Thyroid gland (tissue), 4 donors: ENCODE measurements at regions not wholly inside any gene's neighbourhood (a gene's known extent, or its start where the extent isn't known, plus 50 kb on each side); places are given as distances from the start of the nearest gene placed in this dataset.

ENCODE experiments used
- DNase-seq, 2 donors: peaks; one replicate each; pipeline ENCODE4 v3.0.0-alpha.2; 2019
- H3K27ac ChIP-seq, 3 donors: fragments of 200-600 bp; sonication (generic); 1 replicate in 2 of 3; 2 replicates in 1 of 3; pipeline ENCODE4 v1.5.1; 2016 to 2019; ENCODE audit warnings: mild to moderate bottlenecking in 1 of 3, moderate library complexity in 1 of 3
- H3K27me3 ChIP-seq: fragments of 200-600 bp; sonication (generic); one replicate; pipeline ENCODE4 v1.5.1; 2019
- H3K36me3 ChIP-seq, 2 donors: fragments of 200-600 bp; sonication (generic); one replicate each; pipeline ENCODE4 v1.5.1; 2016 to 2019
- H3K4me1 ChIP-seq, 2 donors: fragments of 200-600 bp; sonication (generic); one replicate each; pipeline ENCODE4 v1.5.1; 2017 to 2019
- H3K4me3 ChIP-seq, 3 donors: fragments of 200-600 bp; sonication (generic); replicated peaks in 1 of 3; 1 replicate in 2 of 3; 2 replicates in 1 of 3; pipeline ENCODE4 v1.5.1; 2016; ENCODE audit warnings: mild to moderate bottlenecking in 1 of 3
- H3K9me3 ChIP-seq: fragments of 200-600 bp; sonication (generic); one replicate; pipeline ENCODE4 v1.5.1; 2017
- POLR2A ChIP-seq, 2 donors: fragments of 450-650 bp; IDR thresholded peaks; one replicate each; pipeline ENCODE4 v1.6.1; 2017; ENCODE audit warnings: antibody characterized with exemption in 2 of 2, mild to moderate bottlenecking in 2 of 2, moderate library complexity in 1 of 2
- WGBS, 2 donors: methylation state at CpG; one replicate each; pipeline ENCODE4 v1.1.5; 2017; 5-methylcytosine and 5-hydroxymethylcytosine counted together
- intact Hi-C: fragments of 100-400 bp; cut with DNase I; formaldehyde crosslinking; loops from one replicate; pipeline ENCODE4 v1.15.1; 2023
- TF ChIP-seq, protein P1 (sequence below), 6 experiments: fragments of 200-600 bp in 3 of 6; fragments of 450-650 bp in 3 of 6; sonication (generic) in 3 of 6; IDR thresholded peaks; one replicate each; pipeline ENCODE4 v1.5.1; 2016 to 2019; ENCODE audit warnings: antibody characterized with exemption in 6 of 6, mild to moderate bottlenecking in 2 of 6, inconsistent platforms in 1 of 6, moderate library complexity in 1 of 6

DNA sequence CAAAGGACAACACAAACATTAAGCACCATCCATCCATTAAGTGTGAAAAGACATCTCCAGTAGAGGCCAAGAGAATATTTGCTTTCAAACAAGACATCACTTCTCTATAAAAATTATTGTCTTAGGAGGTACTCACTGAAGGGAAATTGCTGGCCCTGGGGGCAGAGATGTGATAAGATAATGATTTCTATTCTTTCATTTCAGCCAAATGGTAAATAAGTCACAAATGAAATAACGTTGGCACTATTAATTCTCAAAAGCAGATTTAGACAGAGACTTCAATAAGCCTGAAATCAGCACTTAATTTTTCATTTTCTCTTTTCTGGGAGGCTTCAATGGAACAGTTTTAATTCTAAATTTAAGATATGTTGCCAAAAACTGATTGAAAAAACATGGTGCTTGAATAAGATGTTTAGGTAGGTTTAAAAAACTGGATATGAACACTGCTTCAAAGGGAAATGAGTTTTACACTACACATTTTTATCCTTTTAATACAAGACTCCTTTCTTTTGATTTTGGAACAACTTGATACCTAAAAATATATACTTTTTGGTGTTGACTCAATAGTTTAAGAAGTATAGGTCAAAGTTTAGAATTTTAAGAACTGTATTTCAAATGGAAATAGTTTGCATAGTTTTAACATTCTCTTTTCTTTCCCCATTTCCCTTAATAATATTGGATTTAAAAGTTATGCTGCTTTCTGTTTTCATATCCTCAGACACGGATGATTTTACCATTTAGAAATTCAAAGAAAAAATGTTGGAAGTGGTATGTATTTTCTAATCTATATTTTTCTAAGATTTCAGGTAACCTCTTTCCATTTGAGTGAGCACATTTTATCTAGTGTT, 204.0 kb downstream of the AHR start:
- DNase-seq, result no peak
- Histone ChIP-seq H3K9me3 (no peaks in the 10 kb centered on the region), H3K36me3 (no peaks in the 10 kb centered on the region), H3K27ac (no peak overlapping the region), H3K4me1 (no peaks in the 10 kb centered on the region), H3K4me3 (no peak overlapping the region), H3K27me3 (no peaks in the 10 kb centered on the region)
- intact Hi-C loops, result no loop called here
- no peak for TF ChIP-seq POLR2A (IDR thresholded peaks at IDR 0.05)
- 63 to 67% methylated on average over 2 of the region's 2 CpGs for WGBS, 2 donors

DNA sequence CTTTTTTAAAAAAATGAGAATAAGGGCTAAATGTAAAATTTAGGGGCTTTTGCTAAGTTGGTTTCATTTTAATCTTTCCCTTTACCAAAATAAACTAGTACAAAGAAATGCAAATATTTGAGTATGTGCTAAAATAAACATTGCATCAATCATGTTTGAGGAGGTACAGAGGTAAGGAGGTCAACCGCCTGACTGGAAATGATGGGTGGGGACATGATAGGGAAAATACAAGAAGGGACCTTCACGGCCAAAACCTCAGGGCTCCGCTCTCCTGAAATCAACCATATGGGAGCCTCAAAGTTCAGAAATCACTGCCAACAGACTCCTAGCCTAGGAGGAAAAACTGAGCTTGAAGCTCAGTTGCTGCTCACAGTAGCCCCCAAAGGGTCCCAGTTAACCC, 207.6 kb downstream of the AHR start:
- H3K27me3 ChIP-seq, result no peaks in the 10 kb centered on the region
- intact Hi-C loops, result no loop called here
- no peak overlapping the region for H3K27ac ChIP-seq
- no peak for DNase-seq
- no peaks in the 10 kb centered on the region for H3K9me3 ChIP-seq
- 73 to 78% methylated on average over 3 of the region's 3 CpGs for WGBS, 2 donors
- no peaks in the 10 kb centered on the region for H3K4me1 ChIP-seq
- TF ChIP-seq POLR2A (IDR thresholded peaks at IDR 0.05), result no peak
- TF ChIP-seq, protein P1, sequence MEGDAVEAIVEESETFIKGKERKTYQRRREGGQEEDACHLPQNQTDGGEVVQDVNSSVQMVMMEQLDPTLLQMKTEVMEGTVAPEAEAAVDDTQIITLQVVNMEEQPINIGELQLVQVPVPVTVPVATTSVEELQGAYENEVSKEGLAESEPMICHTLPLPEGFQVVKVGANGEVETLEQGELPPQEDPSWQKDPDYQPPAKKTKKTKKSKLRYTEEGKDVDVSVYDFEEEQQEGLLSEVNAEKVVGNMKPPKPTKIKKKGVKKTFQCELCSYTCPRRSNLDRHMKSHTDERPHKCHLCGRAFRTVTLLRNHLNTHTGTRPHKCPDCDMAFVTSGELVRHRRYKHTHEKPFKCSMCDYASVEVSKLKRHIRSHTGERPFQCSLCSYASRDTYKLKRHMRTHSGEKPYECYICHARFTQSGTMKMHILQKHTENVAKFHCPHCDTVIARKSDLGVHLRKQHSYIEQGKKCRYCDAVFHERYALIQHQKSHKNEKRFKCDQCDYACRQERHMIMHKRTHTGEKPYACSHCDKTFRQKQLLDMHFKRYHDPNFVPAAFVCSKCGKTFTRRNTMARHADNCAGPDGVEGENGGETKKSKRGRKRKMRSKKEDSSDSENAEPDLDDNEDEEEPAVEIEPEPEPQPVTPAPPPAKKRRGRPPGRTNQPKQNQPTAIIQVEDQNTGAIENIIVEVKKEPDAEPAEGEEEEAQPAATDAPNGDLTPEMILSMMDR (IDR thresholded peaks at IDR 0.05), result no peak
- no peaks in the 10 kb centered on the region for H3K36me3 ChIP-seq
- H3K4me3 ChIP-seq, result no peak overlapping the region

DNA sequence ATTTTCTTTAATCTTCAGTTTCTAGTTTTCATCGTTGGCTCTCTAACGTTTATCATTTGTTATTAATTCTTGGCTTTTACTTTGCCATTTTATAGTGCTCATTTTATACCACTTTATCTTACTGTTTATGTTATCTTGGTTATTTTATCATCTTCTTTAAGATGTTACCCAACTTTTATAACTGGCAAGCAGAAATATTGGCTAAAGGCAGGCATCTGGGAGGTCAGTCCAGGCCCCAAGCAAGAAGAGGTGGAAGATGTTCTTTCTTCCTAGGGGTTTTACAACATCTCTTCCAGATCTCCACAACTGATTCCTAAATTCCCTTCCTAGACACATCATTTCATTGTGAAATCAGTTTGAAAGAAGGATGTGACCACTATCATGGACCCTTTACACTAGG, 208.1 kb downstream of the AHR start:
- Histone ChIP-seq H3K36me3 (no peaks in the 10 kb centered on the region), H3K4me3 (no peak overlapping the region), H3K27me3 (no peaks in the 10 kb centered on the region), H3K9me3 (no peaks in the 10 kb centered on the region), H3K27ac (no peak overlapping the region), H3K4me1 (no peaks in the 10 kb centered on the region)
- 90% methylated on average over 2 of the region's 2 CpGs for WGBS, 2 donors
- intact Hi-C loops, result no loop called here
- TF ChIP-seq, protein P1 (IDR thresholded peaks at IDR 0.05), result no peak
- TF ChIP-seq POLR2A (IDR thresholded peaks at IDR 0.05), result no peak
- DNase-seq, result no peak

DNA sequence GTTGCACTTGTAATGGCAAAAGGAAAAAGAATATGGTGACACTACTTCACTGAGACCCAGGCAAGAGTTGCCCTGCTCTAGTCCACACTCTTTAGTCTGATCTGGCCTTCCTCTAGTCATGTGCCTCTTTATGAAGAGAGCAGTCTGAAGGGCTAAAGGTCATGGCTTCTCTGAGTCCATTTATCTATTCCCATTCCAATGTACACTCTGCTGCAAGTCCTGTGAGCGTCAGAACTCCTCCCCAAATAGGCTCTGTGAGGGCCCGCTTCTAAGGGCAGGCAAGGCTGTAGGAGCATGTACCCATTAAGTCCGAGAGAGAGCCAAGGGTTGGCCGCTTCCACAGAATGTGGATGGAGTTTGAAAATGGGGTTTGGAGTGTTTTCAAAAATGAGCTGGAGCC, 209.3 kb downstream of the AHR start:
- Histone ChIP-seq H3K4me3 (no peak overlapping the region), H3K36me3 (no peaks in the 10 kb centered on the region), H3K4me1 (no peaks in the 10 kb centered on the region), H3K27me3 (no peaks in the 10 kb centered on the region), H3K9me3 (no peaks in the 10 kb centered on the region), H3K27ac (no peak overlapping the region)
- DNase-seq, result no peak
- WGBS, 2 donors, result 96 to 98% methylated on average over 4 of the region's 4 CpGs
- TF ChIP-seq, protein P1 (IDR thresholded peaks at IDR 0.05), result no peak
- TF ChIP-seq POLR2A (IDR thresholded peaks at IDR 0.05), result no peak
- intact Hi-C loops, result no loop called here

DNA sequence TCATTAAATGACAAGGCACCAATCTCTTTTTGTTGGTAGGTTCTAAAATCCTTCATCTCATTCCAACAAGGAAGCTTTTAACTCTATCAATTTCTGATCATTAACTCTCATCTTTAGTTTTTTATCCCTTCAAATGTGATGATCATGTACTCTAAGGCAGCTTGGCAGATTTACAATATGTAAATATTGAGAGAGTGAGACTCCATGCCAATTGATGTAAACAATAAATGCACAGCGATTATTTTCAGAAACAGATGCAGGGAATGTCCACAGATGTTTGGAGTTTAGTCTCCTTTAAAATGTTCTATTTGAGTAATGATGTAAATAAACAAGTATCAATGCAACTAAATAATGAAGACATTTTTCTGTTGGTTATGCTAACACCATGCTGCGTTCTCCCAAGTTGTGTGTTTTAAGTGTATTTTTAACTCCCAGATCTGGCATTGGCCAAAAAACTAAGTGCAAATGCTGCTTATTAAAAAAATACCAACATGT, 213.8 kb downstream of the AHR start:
- WGBS, 2 donors, result 83 to 88% methylated on average over 2 of the region's 2 CpGs
- Histone ChIP-seq H3K27ac (no peak overlapping the region), H3K36me3 (no peaks in the 10 kb centered on the region), H3K4me1 (no peaks in the 10 kb centered on the region), H3K4me3 (no peak overlapping the region), H3K27me3 (no peaks in the 10 kb centered on the region), H3K9me3 (no peaks in the 10 kb centered on the region)
- intact Hi-C loops, result no loop called here
- no peak for DNase-seq
- TF ChIP-seq, protein P1 (IDR thresholded peaks at IDR 0.05), result no peak
- TF ChIP-seq POLR2A (IDR thresholded peaks at IDR 0.05), result no peak
